CD4-positive, alpha-beta T cell treated with Interleukin-6 for 4 hours (primary cell): ENCODE measurements at regions not wholly inside any gene's neighbourhood (a gene's known extent, or its start where the extent isn't known, plus 50 kb on each side); places are given as distances from the start of the nearest gene placed in this dataset.
"Not testable (repeated sequence)": the region's sequence is repeated elsewhere in the genome, so short reads cannot be mapped to it uniquely, and the experiment has no call there.

ENCODE experiments used
- DNase-seq: peaks from one replicate; pipeline ENCODE4 v3.0.0-alpha.2; 2020; ENCODE audit warnings: mixed read lengths

GRCh38 chr5:36535378-36535777, 71.0 kb upstream of the SLC1A3 start:
- no peak for DNase-seq

- DNase-seq = no peak
These were observed 70.4 kb upstream of the SLC1A3 start for GRCh38 chr5:36535859-36536615.

- no peak for DNase-seq
These were observed 69.8 kb upstream of the SLC1A3 start for GRCh38 chr5:36536616-36537005.

- no peak for DNase-seq
These were observed 68.7 kb upstream of the SLC1A3 start for GRCh38 chr5:36537724-36538123.

- no peak for DNase-seq
These were observed 53.6 kb upstream of the SLC1A3 start for GRCh38 chr5:36552651-36553393.

GRCh38 chr5:36555035-36555434, 51.4 kb upstream of the SLC1A3 start:
- not testable (repeated sequence) for DNase-seq
